GM18526 (cell line): ENCODE measurements at regions not wholly inside any gene's neighbourhood (a gene's known extent, or its start where the extent isn't known, plus 50 kb on each side); places are given as distances from the start of the nearest gene placed in this dataset.

Source experiments
- POLR2A ChIP-seq: IDR thresholded peaks from 3 replicates; pipeline ENCODE4 v1.6.1; 2011; ENCODE audit not compliant: insufficient read length; ENCODE audit errors: extremely low read depth

DNA sequence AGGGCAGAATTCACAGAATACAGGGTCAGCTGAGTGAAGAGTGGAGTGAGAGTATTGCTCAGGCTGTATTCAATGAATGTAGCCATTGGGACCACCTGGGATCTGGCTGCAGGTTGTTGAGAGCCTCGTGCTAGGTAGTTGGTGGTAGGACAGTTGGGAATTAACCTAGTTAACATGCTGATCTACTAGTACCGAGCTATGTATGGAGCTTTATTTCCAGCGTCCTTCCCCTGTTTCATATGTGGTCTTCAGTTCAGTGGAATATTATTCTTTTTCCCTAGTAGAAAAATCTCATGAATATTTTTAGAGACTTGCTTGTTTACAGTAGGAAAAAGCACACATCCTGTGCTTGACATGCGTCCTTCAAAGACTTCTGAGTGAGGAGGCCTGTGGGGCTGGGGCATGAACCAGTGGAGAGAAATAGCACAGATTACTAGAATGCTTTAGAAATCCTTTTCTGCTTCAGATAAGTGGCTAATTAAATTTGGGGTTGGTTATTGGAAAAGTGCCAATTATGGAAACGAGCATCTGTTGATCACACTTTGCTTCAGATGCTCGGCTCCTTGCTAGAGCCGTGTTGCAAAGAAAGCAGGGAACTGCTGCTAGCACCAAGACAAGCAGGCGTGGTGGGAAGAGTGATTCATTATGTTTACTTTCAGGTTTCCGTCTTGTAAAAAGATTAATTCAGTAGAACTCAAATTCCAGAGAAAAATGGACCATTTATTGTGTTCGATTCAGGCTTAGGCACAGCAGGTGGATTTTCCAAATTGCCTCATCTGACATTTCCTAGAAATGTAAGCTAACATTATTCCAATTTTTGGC is 53.6 kb downstream of the ARF6 start:
- no peak for TF ChIP-seq POLR2A

DNA sequence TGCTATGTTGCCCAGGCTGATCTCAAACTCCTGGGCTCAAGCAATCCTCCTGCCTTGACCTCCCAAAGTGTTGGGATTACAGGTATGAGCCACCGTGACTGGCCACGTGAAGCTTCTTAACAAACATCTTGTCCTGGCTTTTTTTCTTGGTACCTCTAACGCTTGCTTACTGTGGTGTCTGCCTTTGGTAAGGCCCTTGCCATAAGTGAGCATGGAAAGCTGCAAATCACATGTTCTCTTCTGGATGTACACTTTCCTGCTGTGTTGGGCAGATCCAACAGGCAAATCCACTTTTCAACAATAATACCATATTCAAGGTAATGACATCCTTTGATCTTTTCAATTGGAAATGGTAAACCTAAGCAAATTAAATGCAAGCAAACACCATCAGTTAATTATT is 54.6 kb downstream of the ARF6 start:
- no peak for TF ChIP-seq POLR2A

DNA sequence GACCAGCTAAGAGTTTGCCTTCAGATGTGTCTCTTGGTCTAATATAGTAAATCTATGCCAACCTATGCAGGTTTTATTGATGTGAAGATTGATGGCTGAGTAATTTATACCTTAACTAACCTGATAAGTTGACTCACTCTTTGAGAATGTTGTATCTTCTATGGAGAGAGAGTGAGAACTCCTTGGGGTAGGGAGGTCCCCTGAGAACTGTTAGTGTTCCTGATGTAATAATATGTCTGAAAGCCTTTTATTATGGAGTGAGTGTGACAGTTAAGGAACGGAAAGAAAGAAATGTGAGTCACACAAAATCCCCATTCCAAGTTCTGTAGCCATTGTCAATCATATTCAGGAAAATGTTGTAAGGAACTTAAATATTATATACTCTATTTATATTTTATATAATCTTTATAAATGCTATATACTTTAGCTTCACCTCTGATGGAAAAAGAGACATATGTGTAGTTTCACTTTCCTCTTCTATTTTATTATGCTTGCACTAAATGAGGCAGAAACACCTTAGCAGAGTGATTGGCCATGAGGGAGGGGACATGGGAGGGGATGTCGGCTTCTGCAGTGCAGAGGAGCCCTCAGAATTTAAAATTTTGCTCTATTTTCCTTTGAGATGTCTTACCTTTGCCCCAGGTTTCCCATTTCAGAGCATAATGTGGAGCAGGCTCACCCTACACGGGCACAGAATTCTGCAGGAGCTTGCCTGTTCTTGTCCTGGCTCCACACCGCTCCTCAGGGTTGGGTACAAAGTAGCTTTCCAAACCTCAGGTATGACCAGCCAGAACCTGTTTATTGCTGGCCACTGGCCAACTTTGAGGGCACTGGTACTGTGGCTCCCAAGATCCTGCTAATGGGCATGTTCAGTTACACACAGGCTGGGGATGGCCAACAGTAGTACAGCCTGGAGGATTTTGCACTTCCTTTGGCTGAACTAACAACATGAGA is 57.7 kb downstream of the ARF6 start:
- no peak for TF ChIP-seq POLR2A

GRCh38 chr14:49951229-49951607 is 58.3 kb downstream of the ARF6 start:
- no peak for TF ChIP-seq POLR2A

DNA sequence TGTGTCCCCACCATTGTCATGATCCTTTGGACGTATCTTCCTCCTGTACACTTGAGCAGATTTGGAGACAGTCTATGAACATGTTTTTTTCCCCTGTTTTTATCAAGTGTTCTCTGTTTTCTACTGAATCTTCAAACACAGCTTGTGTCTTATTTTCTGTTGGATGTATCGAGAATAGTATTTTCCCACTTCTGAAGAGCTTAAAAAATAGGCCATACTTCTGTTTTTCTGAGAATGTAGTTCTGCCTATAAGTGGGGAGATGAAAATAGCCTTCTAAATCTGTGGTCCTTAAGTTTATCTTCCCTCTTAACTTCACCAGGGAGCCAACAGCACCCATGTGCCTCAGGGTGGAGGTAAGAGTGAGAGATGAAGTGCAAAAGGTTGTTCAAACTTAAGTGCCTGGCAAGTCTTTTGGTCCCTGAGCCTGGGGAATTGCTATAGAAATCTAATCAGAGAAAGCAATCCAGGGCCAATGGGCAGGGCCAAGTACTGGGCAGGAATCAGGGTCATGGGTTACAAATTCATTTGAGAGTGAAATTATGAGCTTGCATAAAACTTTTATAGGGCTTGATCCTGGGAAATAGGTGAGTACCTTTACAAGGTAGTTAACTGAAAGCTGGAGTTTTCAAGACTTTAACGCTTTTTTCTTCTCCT is 58.9 kb downstream of the ARF6 start:
- TF ChIP-seq POLR2A = no peak

- no peak for TF ChIP-seq POLR2A
Measured at GRCh38 chr14:49953196-49953595, 60.3 kb downstream of the ARF6 start.

- no peak for TF ChIP-seq POLR2A
Measured at GRCh38 chr14:49954171-49954631, 61.3 kb downstream of the ARF6 start.

DNA sequence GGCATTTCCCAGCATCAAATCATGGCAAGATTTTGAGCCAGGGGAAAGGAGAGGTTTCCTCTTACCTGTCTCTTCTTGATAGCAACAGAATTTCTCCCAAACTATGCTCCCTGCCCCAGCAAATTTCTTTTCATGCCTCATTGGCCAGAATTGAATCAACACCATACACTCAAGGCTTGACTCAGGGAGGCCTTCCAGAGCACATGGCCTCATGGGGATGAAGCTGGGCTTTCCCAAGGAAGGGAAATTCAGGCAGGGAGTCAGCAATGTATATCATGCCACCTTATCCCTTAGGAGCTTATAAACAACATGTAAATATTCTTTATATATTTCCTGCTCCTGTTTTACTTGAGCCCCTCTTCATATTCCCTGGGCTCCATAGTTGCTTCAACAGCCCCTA is 62.1 kb downstream of the ARF6 start:
- TF ChIP-seq POLR2A = no peak

- no peak for TF ChIP-seq POLR2A
Measured at GRCh38 chr14:49957089-49957852, 64.4 kb downstream of the ARF6 start.

- TF ChIP-seq POLR2A = no peak
Measured at GRCh38 chr14:49959822-49960408, 67.0 kb downstream of the ARF6 start.

- TF ChIP-seq POLR2A = no peak
Measured at GRCh38 chr14:49960453-49960852, 67.6 kb downstream of the ARF6 start.

- no peak for TF ChIP-seq POLR2A
Measured at GRCh38 chr14:49961270-49962222, 68.7 kb downstream of the ARF6 start.

DNA sequence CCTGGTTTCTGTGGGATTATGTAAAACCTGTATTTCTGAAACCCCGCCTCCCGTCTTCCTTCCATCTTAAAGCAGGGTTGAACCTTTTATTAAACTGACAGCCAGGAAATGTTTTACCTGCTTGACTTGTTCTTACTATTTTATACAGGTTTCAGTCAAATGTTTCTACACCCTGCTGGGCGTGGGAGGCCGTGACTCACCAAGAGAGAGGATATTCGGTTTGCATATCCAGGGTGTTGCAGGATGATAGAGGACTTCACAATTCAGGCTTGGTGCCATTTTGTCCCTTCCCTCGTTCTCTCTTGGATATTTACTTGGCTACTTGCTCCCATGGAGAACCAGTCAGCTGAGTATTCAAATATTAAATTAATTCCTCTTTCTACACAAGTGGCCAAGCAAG is 69.7 kb downstream of the ARF6 start:
- no peak for TF ChIP-seq POLR2A

- TF ChIP-seq POLR2A = no peak
Measured at GRCh38 chr14:49966304-49966809, 73.5 kb downstream of the ARF6 start.
